ENCODE measurements at regions not wholly inside any gene's neighbourhood (a gene's known extent, or its start where the extent isn't known, plus 50 kb on each side); places are given as distances from the start of the nearest gene placed in this dataset.

- no peak for TF ChIP-seq POLR2AphosphoS2 (IDR thresholded peaks at IDR 0.05; ENCODE audit: low read depth, low read length)
- TF ChIP-seq IRF4 (IDR thresholded peaks at IDR 0.05; ENCODE audit: low read depth, low read length): no peak
- TF ChIP-seq BACH1 (IDR thresholded peaks at IDR 0.05; ENCODE audit: borderline replicate concordance): no peak
- TF ChIP-seq HDGF (IDR thresholded peaks at IDR 0.05): no peak
- TF ChIP-seq SMC3 (IDR thresholded peaks at IDR 0.05; ENCODE audit: borderline replicate concordance, low read length): no peak
- no peak for TF ChIP-seq NR2C1 (IDR thresholded peaks at IDR 0.05)
- TF ChIP-seq CBX3 (IDR thresholded peaks at IDR 0.05; ENCODE audit: borderline replicate concordance, low read depth): no peak
- TF ChIP-seq IKZF1 (conservative IDR thresholded peaks at IDR 0.05): no peak
- TF ChIP-seq SKIL (IDR thresholded peaks at IDR 0.05; ENCODE audit: low read depth, poor library complexity, severe bottlenecking): no peak
- TF ChIP-seq SMAD1 (IDR thresholded peaks at IDR 0.05; ENCODE audit: low read depth, partially characterized antibody): no peak
- TF ChIP-seq KDM1A (IDR thresholded peaks at IDR 0.05; ENCODE audit: borderline replicate concordance): no peak
Measured at GRCh38 chr11:37372667-37373066, 774.6 kb upstream of the RAG2 start (continued).

- H3K9ac ChIP-seq (ENCODE audit: control insufficient read depth, insufficient read depth, low read length): no peak overlapping the region
- H4K20me1 ChIP-seq (ENCODE audit: control insufficient read depth, insufficient read depth): no peaks in the 10 kb centered on the region
- BruUV-seq (replicated peaks): no TSS peak
- no peaks in the 10 kb centered on the region for H3K4me1 ChIP-seq (ENCODE audit: control insufficient read depth, insufficient read depth, low read length)
- RAD21 ChIA-PET (ENCODE audit: unreplicated experiment): no interaction called here
- no peaks in the 10 kb centered on the region for H3K36me3 ChIP-seq (ENCODE audit: control insufficient read depth in 2 of 2, insufficient read depth in 2 of 2, low read length in 1 of 2)
- TF ChIP-seq MTA3 (IDR thresholded peaks at IDR 0.05; ENCODE audit: borderline replicate concordance, low read length) (no peak), GABPA (IDR thresholded peaks at IDR 0.05; ENCODE audit: low read depth) (no peak), PML (IDR thresholded peaks at IDR 0.05; ENCODE audit: low read length) (no peak), ZZZ3 (IDR thresholded peaks at IDR 0.05; ENCODE audit: control insufficient read depth, insufficient read length, low read depth) (no peak), ZNF207 (IDR thresholded peaks at IDR 0.05; ENCODE audit: borderline replicate concordance) (no peak), SUPT20H (IDR thresholded peaks at IDR 0.05; ENCODE audit: borderline replicate concordance, control insufficient read depth, low read depth, low read length) (no peak), ZNF24 (IDR thresholded peaks at IDR 0.05) (no peak), ZBTB40 (IDR thresholded peaks at IDR 0.05; ENCODE audit: borderline replicate concordance) (no peak), SMAD1 (IDR thresholded peaks at IDR 0.05; ENCODE audit: low read depth, partially characterized antibody) (no peak), SUZ12 (IDR thresholded peaks at IDR 0.05; ENCODE audit: unreplicated experiment) (no peak), BRCA1 (IDR thresholded peaks at IDR 0.05; ENCODE audit: low read depth, low read length) (no peak)
- H3K9me3 ChIP-seq (replicated peaks; ENCODE audit: control insufficient read depth, insufficient read depth, low read length): no peaks in the 10 kb centered on the region
- H3K79me2 ChIP-seq (ENCODE audit: control insufficient read depth, insufficient read depth, low read length): no peaks in the 10 kb centered on the region
- DNase-seq (ENCODE audit: low read depth, low spot score) (no peak), ATAC-seq (no peak), FAIRE-seq (no peak)
- no peak overlapping the region for H2AFZ ChIP-seq (ENCODE audit: control insufficient read depth, low read depth, low read length)
- POLR2A ChIA-PET: no interaction called here
- CTCF ChIA-PET: no interaction called here
- H3K4me2 ChIP-seq (ENCODE audit: control insufficient read depth, insufficient read depth): no peak overlapping the region
- no peaks in the 10 kb centered on the region for H3K27me3 ChIP-seq (replicated peaks in 1 of 2; ENCODE audit: control insufficient read depth in 2 of 2, insufficient read depth in 2 of 2, low read length in 1 of 2)
- in situ Hi-C loops (cut with MboI) (no loop called here), intact Hi-C loops (cut with micrococcal nuclease; ENCODE audit: unreplicated experiment) (no loop called here)
- H3K27ac ChIP-seq (ENCODE audit: control insufficient read depth, insufficient read depth): no peak overlapping the region
- no peak overlapping the region for H3K4me3 ChIP-seq
- SMC1A ChIA-PET (ENCODE audit: uncharacterized antibody, unreplicated experiment): no interaction called here
Measured at GRCh38 chr11:37371346-37371970, 773.4 kb upstream of the RAG2 start.

Measured in GM12878 (cell line).